Naive B cell (primary cell): ENCODE measurements at regions not wholly inside any gene's neighbourhood (a gene's known extent, or its start where the extent isn't known, plus 50 kb on each side); places are given as distances from the start of the nearest gene placed in this dataset.
"Not testable (repeated sequence)": the region's sequence is repeated elsewhere in the genome, so short reads cannot be mapped to it uniquely, and the experiment has no call there.

Experiments
- ATAC-seq, 2 donors: fragments of 150-1000 bp; cut with Tn5 transposase; 2 replicates each; pipeline ENCODE4 v1.10.0; 2021; ENCODE audit warnings: low read depth in 2 of 2, mild to moderate bottlenecking in 2 of 2, moderate library complexity in 2 of 2
- DNase-seq: peaks from one replicate; pipeline ENCODE4 v3.0.0; 2022
- H3K27ac Mint-ChIP-seq, 6 donors: one replicate each; pipeline ENCODE4 v1.8.0; 2020 to 2022; ENCODE audit warnings: mild to moderate bottlenecking in 6 of 6, mixed read lengths in 6 of 6, moderate library complexity in 5 of 6, inconsistent platforms in 2 of 6
- H3K27me3 Mint-ChIP-seq, 3 donors: one replicate each; pipeline ENCODE4 v1.8.0; 2021 to 2022; ENCODE audit warnings: mixed read lengths in 3 of 3, mild to moderate bottlenecking in 1 of 3
- H3K36me3 Mint-ChIP-seq, 2 donors: one replicate each; pipeline ENCODE4 v1.8.0; 2020 to 2022; ENCODE audit warnings: mixed read lengths in 2 of 2, inconsistent platforms in 1 of 2, mild to moderate bottlenecking in 1 of 2
- H3K4me1 Mint-ChIP-seq, 3 donors: one replicate each; pipeline ENCODE4 v1.8.0; 2020 to 2022; ENCODE audit warnings: mixed read lengths in 3 of 3, inconsistent platforms in 1 of 3, mild to moderate bottlenecking in 1 of 3, moderate library complexity in 1 of 3
- H3K4me3 Mint-ChIP-seq, 8 donors: one replicate each; pipeline ENCODE4 v1.8.0; 2020 to 2022; ENCODE audit warnings: mild to moderate bottlenecking in 8 of 8, mixed read lengths in 8 of 8, moderate library complexity in 8 of 8, inconsistent platforms in 2 of 8
- H3K9me3 Mint-ChIP-seq, 7 donors: one replicate each; pipeline ENCODE4 v1.8.0; 2020 to 2022; ENCODE audit warnings: mixed read lengths in 7 of 7, mild to moderate bottlenecking in 5 of 7, inconsistent platforms in 2 of 7, moderate library complexity in 1 of 7

DNA sequence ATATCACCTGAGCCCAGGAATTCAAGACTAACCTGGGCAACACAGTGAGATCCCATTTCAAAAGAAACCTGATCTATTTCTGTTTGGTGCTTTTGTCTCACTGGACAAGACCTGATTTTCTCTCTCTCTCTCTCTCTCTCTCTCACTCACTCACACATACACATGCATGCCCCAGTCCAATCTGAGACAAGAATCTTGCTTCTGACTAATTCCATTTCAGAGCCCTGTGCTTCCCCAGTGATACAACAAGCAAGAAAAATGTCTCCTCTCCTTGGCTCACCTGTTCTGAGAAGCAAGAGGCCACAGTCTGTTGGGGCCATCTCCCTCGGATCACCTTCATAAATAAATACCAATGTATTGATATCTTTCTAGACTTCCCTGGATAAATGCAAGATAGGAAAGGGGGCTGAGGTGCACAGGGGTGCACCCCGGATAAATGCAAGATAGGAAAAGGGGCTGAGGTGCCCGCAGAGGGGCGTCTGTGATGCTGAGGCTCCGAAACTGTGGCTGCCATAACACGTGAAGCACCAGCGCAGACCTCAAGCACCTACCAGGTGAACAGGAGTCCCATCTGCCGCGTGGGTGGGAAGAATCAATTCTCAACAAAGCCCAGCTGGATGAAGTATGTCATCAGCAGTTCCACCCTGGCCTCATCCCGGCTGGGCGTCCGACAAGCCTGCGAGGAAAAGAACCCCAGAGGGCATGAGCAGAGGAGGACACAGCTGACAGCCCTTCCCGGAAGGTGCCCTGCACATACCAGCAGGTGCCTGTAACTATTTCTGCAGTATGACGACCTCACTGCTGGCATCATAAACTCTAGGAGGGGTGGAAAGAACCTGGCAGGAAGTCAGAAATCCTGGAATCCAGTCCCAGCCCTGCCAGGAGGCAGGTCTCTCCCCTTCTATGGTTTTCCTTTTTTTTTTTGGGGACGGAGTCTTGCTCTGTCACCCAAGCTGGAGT lies 280.0 kb downstream of the GOLGA6L6 start:
- not testable (repeated sequence) for H3K4me3 Mint-ChIP-seq, H3K36me3 Mint-ChIP-seq, H3K9me3 Mint-ChIP-seq, H3K27ac Mint-ChIP-seq, ATAC-seq, H3K27me3 Mint-ChIP-seq, H3K4me1 Mint-ChIP-seq, DNase-seq

DNA sequence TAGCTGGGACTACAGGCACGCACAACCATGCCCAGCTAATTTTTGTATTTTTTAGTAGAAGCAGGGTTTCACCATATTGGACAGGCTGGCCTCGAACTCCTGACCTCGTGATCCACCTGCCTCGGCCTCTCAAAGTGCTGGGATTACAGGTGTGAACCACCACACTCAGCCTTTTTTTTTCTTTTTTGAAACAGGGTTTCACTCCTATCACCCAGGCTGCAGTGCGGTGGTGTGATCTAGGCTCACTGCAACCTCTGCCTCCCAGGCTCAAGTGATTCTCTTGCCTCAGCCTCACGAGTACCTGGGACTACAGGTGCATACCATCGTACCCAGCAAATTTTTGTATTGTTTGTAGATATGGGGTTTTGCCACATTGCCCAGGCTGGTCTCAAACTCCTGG lies 280.9 kb downstream of the GOLGA6L6 start:
- not testable (repeated sequence) for H3K27me3 Mint-ChIP-seq, H3K4me1 Mint-ChIP-seq, H3K4me3 Mint-ChIP-seq, H3K36me3 Mint-ChIP-seq, H3K27ac Mint-ChIP-seq, DNase-seq, H3K9me3 Mint-ChIP-seq, ATAC-seq

DNA sequence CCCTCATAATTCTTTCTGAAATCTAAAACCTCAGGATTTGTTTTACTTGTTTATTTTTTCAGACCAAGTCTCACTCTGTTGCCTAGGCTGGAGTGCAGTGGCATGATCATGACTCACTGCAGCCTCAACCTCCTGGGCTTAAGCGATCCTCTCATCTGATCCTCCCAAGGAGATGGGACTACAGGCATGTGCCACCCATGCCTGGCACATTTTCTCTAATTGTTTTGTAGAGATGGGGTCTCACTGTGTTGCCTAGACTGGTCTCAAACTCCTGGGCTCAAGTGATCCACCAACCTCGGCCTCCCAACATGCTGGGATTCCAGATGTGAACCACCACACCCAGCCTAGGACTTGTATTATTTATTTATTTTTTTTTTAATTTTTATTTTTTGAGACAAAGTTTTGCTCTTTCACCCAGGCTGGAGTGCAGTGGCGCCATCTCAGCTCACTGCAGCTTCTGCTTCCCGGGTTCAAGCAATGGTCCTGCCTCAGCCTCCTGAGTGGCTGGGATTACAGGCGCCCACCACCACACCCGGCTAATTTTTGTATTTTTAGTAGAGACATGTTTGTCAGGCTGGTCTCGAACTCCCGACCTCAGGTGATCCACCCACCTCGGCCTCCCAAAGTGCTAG lies 281.9 kb downstream of the GOLGA6L6 start:
- ATAC-seq, H3K4me3 Mint-ChIP-seq: not testable (repeated sequence)

DNA sequence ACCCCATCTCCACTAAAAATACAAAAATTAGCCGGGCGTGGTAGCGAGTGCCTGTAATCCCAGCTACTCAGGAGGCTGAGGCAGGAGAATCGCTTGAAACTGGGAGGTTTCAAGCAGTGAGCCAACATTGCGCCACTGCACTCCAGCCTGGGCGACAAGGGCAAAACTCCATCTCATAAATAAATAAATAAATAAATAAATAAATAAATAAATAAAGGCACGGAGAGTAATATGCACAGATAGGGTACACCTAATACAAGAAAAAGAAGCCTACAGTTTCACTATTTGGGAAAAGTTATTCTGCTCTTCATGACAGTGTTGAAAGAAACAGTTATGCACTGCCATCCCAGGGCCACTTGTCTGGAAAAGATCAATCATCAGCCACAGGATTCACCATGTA lies 285.2 kb downstream of the GOLGA6L6 start:
- H3K4me3 Mint-ChIP-seq, H3K9me3 Mint-ChIP-seq, H3K36me3 Mint-ChIP-seq, H3K27me3 Mint-ChIP-seq, DNase-seq, H3K4me1 Mint-ChIP-seq, ATAC-seq, H3K27ac Mint-ChIP-seq: not testable (repeated sequence)

More for the DNA sequence above, 281.9 kb downstream of the GOLGA6L6 start:
- not testable (repeated sequence) for DNase-seq, H3K4me1 Mint-ChIP-seq, H3K27me3 Mint-ChIP-seq, H3K9me3 Mint-ChIP-seq, H3K36me3 Mint-ChIP-seq, H3K27ac Mint-ChIP-seq

DNA sequence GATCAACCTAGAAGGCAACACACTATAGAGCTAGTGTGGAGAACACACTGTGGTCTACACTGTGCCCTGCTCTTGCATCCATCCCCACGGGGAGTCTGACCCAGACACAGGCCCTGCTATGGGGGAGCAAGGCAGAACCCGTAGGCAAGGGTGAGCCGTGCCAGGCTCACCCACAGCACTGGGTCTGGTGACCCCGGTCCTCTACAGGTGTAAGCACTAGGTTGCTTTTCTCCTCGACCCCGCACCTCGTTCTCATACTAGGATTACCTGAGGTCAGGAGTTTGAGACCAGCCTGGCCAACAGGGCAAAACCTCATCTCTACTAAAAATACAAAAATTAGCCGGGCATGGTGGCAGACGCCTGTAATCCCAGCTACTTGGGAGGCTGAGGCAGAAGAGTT lies 286.0 kb downstream of the GOLGA6L6 start:
- not testable (repeated sequence) for H3K36me3 Mint-ChIP-seq, H3K9me3 Mint-ChIP-seq, H3K27ac Mint-ChIP-seq, H3K4me1 Mint-ChIP-seq, H3K27me3 Mint-ChIP-seq, H3K4me3 Mint-ChIP-seq, DNase-seq
- peak in 1 of 2 donors; percentile 12 for ATAC-seq

DNA sequence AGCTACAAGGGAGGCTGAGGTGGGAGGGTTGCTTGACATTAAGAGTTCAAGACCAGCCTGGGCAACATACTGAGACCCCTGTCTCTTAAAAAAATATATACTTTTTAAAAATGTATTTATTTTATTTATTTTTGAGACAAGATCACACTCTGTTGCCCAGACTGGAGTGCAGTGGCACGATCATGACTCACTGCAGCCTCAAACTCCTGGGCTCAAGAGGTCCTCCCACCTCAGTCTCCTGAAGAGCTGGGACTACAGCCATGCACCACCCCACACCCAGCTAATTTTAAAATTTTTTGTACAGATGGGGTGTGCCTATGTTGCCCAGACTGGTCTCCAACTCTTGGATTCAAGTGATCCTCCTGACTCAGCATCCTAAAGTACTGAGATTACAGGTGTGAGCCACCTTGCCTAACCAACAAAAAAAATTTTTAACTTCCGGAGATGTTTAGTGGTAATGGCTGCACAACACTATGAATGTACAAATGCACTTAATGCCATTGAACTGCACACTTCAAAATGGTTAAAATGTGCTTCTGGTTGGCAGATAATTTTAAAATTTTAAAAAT lies 288.5 kb downstream of the GOLGA6L6 start:
- H3K36me3 Mint-ChIP-seq, ATAC-seq, DNase-seq, H3K27me3 Mint-ChIP-seq, H3K4me3 Mint-ChIP-seq, H3K9me3 Mint-ChIP-seq, H3K4me1 Mint-ChIP-seq, H3K27ac Mint-ChIP-seq: not testable (repeated sequence)

DNA sequence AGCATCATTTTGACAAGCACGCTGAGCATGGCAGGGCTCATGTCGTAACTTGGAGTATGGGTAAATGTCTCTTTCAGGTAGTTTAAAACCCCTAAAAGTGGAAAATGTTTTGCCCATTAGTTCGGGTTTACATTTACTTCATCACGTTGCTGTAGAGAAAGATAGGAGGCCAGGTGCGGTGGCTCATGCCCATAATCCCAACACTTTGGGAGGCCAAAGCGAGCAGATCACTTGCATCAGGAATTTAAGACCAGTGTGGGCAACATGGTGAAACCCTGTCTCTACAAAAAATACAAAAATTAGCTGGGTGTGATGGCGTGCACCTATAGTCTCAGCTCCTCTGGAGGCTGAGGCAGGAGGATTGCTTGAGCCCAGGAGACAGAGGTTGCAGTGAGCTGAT lies 289.6 kb downstream of the GOLGA6L6 start:
- H3K9me3 Mint-ChIP-seq, H3K27me3 Mint-ChIP-seq, H3K27ac Mint-ChIP-seq, ATAC-seq, DNase-seq, H3K4me3 Mint-ChIP-seq, H3K36me3 Mint-ChIP-seq, H3K4me1 Mint-ChIP-seq: not testable (repeated sequence)

DNA sequence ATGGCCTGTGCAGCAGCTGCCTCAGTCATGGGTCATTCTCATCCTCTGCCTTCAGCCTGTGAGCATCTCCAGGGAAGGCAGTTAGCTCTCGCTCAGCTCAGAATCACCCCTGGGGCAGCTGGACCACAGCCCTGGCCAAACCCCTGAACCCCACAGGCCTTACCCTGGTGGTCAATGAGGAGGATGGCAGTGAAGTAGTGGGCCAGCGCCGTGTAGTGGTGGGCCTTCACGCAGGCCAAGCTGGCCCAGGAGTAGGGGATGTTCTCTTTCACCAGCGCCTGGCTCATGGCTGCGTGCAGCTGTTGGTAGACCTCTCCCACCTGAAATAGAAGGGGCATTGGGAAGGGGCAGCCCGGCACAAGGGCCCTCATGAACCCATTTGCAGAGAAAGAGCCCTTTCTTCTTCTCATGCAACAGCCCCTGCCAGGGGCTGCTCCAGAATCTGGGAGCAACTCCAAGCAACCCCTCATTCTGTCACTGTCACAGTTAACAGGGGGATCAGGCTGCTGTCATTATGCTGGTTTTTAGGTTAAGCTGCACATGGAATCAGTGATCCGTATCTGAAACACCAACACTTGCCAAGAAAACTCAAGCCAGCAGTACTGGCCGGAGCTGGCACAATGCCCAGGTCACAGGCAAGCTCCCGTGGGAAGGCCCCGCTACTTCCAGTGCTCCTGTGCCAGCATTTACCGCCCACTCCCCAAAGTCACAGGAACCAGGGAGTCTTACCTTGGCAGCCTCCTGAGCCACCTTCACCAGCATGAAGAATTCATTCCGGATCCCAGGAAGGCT lies 290.2 kb downstream of the GOLGA6L6 start:
- H3K4me1 Mint-ChIP-seq, H3K27ac Mint-ChIP-seq, H3K36me3 Mint-ChIP-seq, H3K9me3 Mint-ChIP-seq, H3K4me3 Mint-ChIP-seq, H3K27me3 Mint-ChIP-seq, DNase-seq, ATAC-seq: not testable (repeated sequence)

DNA sequence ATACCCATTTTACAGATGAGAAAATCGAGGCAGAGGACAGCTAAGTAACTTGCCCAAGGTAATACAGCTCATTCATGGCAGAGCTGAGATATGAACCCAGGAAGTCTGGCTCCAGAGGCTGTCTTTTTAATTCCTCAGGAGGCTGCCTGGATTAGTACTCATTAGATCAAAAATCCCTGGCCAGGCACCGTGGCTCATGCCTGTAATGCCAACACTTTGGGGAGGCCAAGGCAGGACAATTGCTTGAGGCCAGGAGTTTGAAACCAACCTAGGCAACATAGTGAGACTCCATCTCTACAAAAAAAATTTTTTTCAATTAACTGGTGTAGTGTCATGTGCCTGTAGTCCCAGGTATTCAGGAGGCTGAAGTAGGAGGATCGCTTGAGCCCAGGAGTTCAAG lies 291.4 kb downstream of the GOLGA6L6 start:
- not testable (repeated sequence) for H3K27ac Mint-ChIP-seq, H3K4me1 Mint-ChIP-seq, ATAC-seq, H3K36me3 Mint-ChIP-seq, H3K9me3 Mint-ChIP-seq, H3K4me3 Mint-ChIP-seq, DNase-seq, H3K27me3 Mint-ChIP-seq

DNA sequence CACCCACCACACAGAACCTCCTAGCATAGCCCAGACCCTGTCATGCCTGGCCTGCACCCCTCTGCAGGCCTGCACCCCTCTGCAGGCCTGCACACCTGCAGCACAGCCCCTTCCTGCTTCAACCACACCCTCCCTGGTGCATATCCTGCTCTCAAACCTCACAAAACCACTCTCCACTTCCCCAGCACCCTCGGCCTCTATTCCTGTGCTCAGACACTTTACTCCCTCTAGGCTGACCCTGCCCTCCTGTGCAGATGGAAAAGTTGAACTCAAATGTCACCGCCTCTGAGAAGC lies 292.0 kb downstream of the GOLGA6L6 start:
- not testable (repeated sequence) for H3K4me1 Mint-ChIP-seq, H3K9me3 Mint-ChIP-seq, H3K27me3 Mint-ChIP-seq, DNase-seq, H3K36me3 Mint-ChIP-seq
- peak; percentile 28 to 41 for ATAC-seq
- H3K27ac Mint-ChIP-seq, result peak overlapping the region in 3 of 6 donors; percentile 0 to 73 (median 57)
- H3K4me3 Mint-ChIP-seq, result peak overlapping the region in 4 of 8 donors; percentile 34 to 68 (median 48)

DNA sequence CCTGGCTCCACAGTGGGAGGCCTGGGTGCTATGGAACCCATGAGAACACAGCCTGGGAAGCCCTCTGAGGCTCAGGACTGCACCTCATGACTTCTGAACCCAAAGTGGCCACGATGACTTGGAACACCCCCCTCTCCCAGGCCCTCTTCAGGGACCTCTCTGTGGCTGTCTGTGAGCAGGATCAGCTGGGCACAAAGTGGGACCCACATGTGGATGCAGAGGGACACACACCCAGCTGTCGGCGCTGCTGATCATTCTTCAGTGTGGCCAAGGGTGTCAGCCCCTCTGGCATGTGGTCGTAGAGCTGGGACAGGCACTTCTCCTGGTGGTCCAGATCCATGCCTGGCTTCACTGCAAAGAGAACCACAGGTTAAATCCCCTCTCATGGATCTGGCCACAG lies 293.2 kb downstream of the GOLGA6L6 start:
- not testable (repeated sequence) for DNase-seq, ATAC-seq, H3K4me1 Mint-ChIP-seq, H3K36me3 Mint-ChIP-seq, H3K27me3 Mint-ChIP-seq, H3K9me3 Mint-ChIP-seq
- H3K27ac Mint-ChIP-seq, result peak overlapping the region in 1 of 6 donors; percentile 34
- peak overlapping the region in 1 of 8 donors; percentile 1 for H3K4me3 Mint-ChIP-seq

DNA sequence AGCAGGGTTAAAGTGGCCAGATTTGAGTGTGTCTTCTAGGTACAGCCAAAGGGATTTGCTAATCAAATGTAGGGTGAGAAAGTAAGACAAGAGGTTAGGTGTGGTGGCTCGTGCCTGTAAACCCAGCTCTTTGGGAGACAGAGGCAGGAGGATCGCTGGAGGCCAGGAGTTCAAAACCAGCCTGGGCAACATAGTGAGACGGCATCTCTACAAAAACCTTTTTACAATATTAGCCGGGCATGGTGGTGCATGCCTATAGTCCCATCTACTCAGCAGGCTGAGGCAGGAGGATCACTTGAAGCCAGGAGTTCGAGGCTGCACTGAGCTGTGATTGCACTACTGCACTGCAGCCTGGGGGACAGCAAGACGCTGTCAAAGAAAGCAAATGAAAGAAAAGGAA lies 294.5 kb downstream of the GOLGA6L6 start:
- H3K27ac Mint-ChIP-seq, ATAC-seq, H3K4me1 Mint-ChIP-seq, DNase-seq, H3K4me3 Mint-ChIP-seq, H3K27me3 Mint-ChIP-seq, H3K36me3 Mint-ChIP-seq: not testable (repeated sequence)
- peaks cover 0 to 16% (median 3%) of the 10 kb centered on the region in 7 donors for H3K9me3 Mint-ChIP-seq

DNA sequence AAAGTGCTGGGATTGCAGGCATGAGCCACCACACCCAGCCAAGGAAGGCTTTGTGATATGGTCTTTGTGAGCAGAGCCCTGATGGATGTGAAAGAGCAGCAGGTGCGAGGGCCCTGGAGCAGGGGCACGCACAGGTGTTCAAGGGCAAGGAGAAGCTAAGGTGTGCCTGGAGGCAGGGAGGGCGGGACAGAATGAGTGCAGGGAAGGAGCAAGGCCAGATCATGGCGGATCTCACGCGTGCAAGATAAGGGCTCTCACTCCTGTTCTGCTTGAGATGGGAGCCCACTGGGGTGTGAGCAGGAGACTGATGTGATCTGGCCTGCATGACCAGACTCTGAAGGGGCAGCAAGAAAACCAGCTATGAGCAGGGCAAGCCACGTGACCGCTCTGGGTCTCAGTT lies 295.0 kb downstream of the GOLGA6L6 start:
- DNase-seq, H3K27me3 Mint-ChIP-seq, H3K27ac Mint-ChIP-seq, ATAC-seq, H3K4me1 Mint-ChIP-seq, H3K4me3 Mint-ChIP-seq, H3K36me3 Mint-ChIP-seq: not testable (repeated sequence)
- peaks cover 0 to 16% (median 3%) of the 10 kb centered on the region in 7 donors for H3K9me3 Mint-ChIP-seq
